ENCODE measurements at regions not wholly inside any gene's neighbourhood (a gene's known extent, or its start where the extent isn't known, plus 50 kb on each side); places are given as distances from the start of the nearest gene placed in this dataset.
"Not testable (repeated sequence)": the region's sequence is repeated elsewhere in the genome, so short reads cannot be mapped to it uniquely, and the experiment has no call there.

DNA sequence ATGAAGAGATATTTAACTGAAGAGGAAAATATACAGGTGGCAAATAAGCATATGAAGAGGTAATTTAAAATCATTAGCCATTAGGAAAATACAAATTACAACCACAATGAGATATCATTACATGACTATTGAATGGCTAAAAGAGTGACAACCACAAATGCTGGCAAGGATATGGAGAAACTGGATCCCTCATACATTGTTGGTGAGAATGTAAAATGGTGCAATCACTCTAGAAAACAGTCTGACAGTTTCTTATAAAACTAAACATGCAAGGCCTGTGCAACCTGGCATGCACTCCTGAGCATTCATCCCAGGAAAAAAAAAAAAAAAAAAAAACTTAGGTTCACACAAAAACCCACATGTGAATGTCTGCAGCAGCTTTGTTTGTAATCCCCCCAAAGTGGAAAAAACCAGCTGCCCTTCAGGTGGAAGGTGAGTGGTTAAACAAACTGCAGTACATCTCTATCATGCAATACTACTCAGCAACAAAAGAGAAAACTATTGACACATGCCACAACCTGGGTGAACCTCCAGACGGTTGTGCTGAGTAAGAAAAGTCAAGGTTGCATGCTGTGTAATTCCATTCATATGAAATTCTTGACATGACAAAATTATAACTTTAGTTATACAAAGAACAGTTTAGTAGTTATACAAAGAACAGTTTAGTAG is 189.2 kb upstream of the IRF2BP2 start:
- not testable (repeated sequence) for TF ChIP-seq EZH2phosphoT487 (IDR thresholded peaks at IDR 0.05; ENCODE audit: borderline replicate concordance, low read depth, low read length)
- TF ChIP-seq, protein P1, sequence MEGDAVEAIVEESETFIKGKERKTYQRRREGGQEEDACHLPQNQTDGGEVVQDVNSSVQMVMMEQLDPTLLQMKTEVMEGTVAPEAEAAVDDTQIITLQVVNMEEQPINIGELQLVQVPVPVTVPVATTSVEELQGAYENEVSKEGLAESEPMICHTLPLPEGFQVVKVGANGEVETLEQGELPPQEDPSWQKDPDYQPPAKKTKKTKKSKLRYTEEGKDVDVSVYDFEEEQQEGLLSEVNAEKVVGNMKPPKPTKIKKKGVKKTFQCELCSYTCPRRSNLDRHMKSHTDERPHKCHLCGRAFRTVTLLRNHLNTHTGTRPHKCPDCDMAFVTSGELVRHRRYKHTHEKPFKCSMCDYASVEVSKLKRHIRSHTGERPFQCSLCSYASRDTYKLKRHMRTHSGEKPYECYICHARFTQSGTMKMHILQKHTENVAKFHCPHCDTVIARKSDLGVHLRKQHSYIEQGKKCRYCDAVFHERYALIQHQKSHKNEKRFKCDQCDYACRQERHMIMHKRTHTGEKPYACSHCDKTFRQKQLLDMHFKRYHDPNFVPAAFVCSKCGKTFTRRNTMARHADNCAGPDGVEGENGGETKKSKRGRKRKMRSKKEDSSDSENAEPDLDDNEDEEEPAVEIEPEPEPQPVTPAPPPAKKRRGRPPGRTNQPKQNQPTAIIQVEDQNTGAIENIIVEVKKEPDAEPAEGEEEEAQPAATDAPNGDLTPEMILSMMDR (conservative IDR thresholded peaks at IDR 0.05; ENCODE audit: low read length), result not testable (repeated sequence)

Data from OCI-LY7 (cell line).